ENCODE measurements at regions not wholly inside any gene's neighbourhood (a gene's known extent, or its start where the extent isn't known, plus 50 kb on each side); places are given as distances from the start of the nearest gene placed in this dataset.

- TF ChIP-seq ZNF671 (CRISPR knock-in tag; IDR thresholded peaks at IDR 0.05) (no peak), SMAD4 (CRISPR knock-in tag; IDR thresholded peaks at IDR 0.05) (no peak)
Observed at GRCh38 chr2:215782965-215783364, 230.4 kb downstream of the MREG start (continued).

GRCh38 chr2:215782295-215782694 is 231.1 kb downstream of the MREG start:
- Mint-ChIP-seq H3K36me3 (0 out of 2 replicates have a peak, but pooled peaks cover 5% of the 10 kb centered on the region), H3K4me1 (peaks cover 26% of the 10 kb centered on the region), H3K27ac (no peak overlapping the region), H3K9me3 (peaks cover 12% of the 10 kb centered on the region), H3K27me3 (ENCODE audit: low read depth) (no peaks in the 10 kb centered on the region), H3K4me3 (no peak overlapping the region)
- no peak for DNase-seq (ENCODE audit: low spot score)
- ChIA-PET CTCF (no interaction called here), POLR2A (no interaction called here)
- no peak for ATAC-seq
- TF ChIP-seq, protein P1, sequence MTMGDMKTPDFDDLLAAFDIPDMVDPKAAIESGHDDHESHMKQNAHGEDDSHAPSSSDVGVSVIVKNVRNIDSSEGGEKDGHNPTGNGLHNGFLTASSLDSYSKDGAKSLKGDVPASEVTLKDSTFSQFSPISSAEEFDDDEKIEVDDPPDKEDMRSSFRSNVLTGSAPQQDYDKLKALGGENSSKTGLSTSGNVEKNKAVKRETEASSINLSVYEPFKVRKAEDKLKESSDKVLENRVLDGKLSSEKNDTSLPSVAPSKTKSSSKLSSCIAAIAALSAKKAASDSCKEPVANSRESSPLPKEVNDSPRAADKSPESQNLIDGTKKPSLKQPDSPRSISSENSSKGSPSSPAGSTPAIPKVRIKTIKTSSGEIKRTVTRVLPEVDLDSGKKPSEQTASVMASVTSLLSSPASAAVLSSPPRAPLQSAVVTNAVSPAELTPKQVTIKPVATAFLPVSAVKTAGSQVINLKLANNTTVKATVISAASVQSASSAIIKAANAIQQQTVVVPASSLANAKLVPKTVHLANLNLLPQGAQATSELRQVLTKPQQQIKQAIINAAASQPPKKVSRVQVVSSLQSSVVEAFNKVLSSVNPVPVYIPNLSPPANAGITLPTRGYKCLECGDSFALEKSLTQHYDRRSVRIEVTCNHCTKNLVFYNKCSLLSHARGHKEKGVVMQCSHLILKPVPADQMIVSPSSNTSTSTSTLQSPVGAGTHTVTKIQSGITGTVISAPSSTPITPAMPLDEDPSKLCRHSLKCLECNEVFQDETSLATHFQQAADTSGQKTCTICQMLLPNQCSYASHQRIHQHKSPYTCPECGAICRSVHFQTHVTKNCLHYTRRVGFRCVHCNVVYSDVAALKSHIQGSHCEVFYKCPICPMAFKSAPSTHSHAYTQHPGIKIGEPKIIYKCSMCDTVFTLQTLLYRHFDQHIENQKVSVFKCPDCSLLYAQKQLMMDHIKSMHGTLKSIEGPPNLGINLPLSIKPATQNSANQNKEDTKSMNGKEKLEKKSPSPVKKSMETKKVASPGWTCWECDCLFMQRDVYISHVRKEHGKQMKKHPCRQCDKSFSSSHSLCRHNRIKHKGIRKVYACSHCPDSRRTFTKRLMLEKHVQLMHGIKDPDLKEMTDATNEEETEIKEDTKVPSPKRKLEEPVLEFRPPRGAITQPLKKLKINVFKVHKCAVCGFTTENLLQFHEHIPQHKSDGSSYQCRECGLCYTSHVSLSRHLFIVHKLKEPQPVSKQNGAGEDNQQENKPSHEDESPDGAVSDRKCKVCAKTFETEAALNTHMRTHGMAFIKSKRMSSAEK (CRISPR knock-in tag; IDR thresholded peaks at IDR 0.05; ENCODE audit: borderline replicate concordance): no peak
- TF ChIP-seq USF2 (CRISPR knock-in tag; IDR thresholded peaks at IDR 0.05) (no peak), ETV6 (CRISPR knock-in tag; IDR thresholded peaks at IDR 0.05) (no peak), FOXJ3 (CRISPR knock-in tag; IDR thresholded peaks at IDR 0.05; ENCODE audit: borderline replicate concordance) (no peak), ZNF423 (CRISPR knock-in tag; IDR thresholded peaks at IDR 0.05) (no peak), ZNF317 (CRISPR knock-in tag; IDR thresholded peaks at IDR 0.05; ENCODE audit: borderline replicate concordance, low read depth) (no peak), MYBL2 (CRISPR knock-in tag; IDR thresholded peaks at IDR 0.05) (no peak), ATF6 (CRISPR knock-in tag; IDR thresholded peaks at IDR 0.05) (no peak), SMAD3 (CRISPR knock-in tag; IDR thresholded peaks at IDR 0.05; ENCODE audit: borderline replicate concordance) (no peak), STAT6 (CRISPR knock-in tag; conservative IDR thresholded peaks at IDR 0.05; ENCODE audit: low read depth) (no peak), CBFB (CRISPR knock-in tag; IDR thresholded peaks at IDR 0.05; ENCODE audit: low read depth) (no peak), ZNF416 (CRISPR knock-in tag; IDR thresholded peaks at IDR 0.05) (no peak), FOXP1 (CRISPR knock-in tag; IDR thresholded peaks at IDR 0.05; ENCODE audit: borderline replicate concordance) (no peak)
- TF ChIP-seq, protein P2, sequence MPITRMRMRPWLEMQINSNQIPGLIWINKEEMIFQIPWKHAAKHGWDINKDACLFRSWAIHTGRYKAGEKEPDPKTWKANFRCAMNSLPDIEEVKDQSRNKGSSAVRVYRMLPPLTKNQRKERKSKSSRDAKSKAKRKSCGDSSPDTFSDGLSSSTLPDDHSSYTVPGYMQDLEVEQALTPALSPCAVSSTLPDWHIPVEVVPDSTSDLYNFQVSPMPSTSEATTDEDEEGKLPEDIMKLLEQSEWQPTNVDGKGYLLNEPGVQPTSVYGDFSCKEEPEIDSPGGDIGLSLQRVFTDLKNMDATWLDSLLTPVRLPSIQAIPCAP (CRISPR knock-in tag; IDR thresholded peaks at IDR 0.05): no peak
- TF ChIP-seq, protein P3, sequence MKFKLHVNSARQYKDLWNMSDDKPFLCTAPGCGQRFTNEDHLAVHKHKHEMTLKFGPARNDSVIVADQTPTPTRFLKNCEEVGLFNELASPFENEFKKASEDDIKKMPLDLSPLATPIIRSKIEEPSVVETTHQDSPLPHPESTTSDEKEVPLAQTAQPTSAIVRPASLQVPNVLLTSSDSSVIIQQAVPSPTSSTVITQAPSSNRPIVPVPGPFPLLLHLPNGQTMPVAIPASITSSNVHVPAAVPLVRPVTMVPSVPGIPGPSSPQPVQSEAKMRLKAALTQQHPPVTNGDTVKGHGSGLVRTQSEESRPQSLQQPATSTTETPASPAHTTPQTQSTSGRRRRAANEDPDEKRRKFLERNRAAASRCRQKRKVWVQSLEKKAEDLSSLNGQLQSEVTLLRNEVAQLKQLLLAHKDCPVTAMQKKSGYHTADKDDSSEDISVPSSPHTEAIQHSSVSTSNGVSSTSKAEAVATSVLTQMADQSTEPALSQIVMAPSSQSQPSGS (CRISPR knock-in tag; IDR thresholded peaks at IDR 0.05; ENCODE audit: borderline replicate concordance, low read depth): no peak
- TF ChIP-seq, protein P4, sequence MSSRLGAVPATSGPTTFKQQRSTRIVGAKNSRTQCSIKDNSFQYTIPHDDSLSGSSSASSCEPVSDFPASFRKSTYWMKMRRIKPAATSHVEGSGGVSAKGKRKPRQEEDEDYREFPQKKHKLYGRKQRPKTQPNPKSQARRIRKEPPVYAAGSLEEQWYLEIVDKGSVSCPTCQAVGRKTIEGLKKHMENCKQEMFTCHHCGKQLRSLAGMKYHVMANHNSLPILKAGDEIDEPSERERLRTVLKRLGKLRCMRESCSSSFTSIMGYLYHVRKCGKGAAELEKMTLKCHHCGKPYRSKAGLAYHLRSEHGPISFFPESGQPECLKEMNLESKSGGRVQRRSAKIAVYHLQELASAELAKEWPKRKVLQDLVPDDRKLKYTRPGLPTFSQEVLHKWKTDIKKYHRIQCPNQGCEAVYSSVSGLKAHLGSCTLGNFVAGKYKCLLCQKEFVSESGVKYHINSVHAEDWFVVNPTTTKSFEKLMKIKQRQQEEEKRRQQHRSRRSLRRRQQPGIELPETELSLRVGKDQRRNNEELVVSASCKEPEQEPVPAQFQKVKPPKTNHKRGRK (CRISPR knock-in tag; IDR thresholded peaks at IDR 0.05; ENCODE audit: borderline replicate concordance): no peak
